Activated T-helper 2 cell treated with anti-CD3 and anti-CD28 coated beads, Interferon-gamma antibody, Interleukin-2, Interleukin-4, amounts not matched to agents 10 μg/mL and 5 μg/mL and 100 μg/mL, durations not matched to agents 14 hours and 24 hours and 36 hours (primary cell): ENCODE measurements at regions not wholly inside any gene's neighbourhood (a gene's known extent, or its start where the extent isn't known, plus 50 kb on each side); places are given as distances from the start of the nearest gene placed in this dataset.

ENCODE experiments used
- DNase-seq: peaks from one replicate; pipeline ENCODE4 v3.0.0; 2021; ENCODE audit warnings: low spot score
- H3K27ac Mint-ChIP-seq: one replicate; pipeline ENCODE4 v1.8.0; 2021; ENCODE audit warnings: mixed read lengths
- H3K27me3 Mint-ChIP-seq: one replicate; pipeline ENCODE4 v1.8.0; 2021; ENCODE audit warnings: low read depth, mixed read lengths
- H3K36me3 Mint-ChIP-seq: one replicate; pipeline ENCODE4 v1.8.0; 2021; ENCODE audit warnings: low read depth, mixed read lengths
- H3K4me1 Mint-ChIP-seq: one replicate; pipeline ENCODE4 v1.8.0; 2021; ENCODE audit warnings: low read depth, mixed read lengths
- H3K4me3 Mint-ChIP-seq: one replicate; pipeline ENCODE4 v1.8.0; 2021; ENCODE audit warnings: low read depth, mild to moderate bottlenecking, moderate library complexity, mixed read lengths
- H3K9me3 Mint-ChIP-seq: one replicate; pipeline ENCODE4 v1.8.0; 2021; ENCODE audit warnings: mixed read lengths
- intact Hi-C: fragments of 100-400 bp; cut with micrococcal nuclease; formaldehyde crosslinking; loops from one replicate; pipeline ENCODE4 v1.15.1; 2023

GRCh38 chr13:64274481-64275217 lies 2859.0 kb upstream of the PCDH20 start:
- intact Hi-C loops = no loop called here

GRCh38 chr13:64273780-64274179 lies 2858.1 kb upstream of the PCDH20 start:
- Mint-ChIP-seq H3K27ac (no peak overlapping the region), H3K27me3 (no peaks in the 10 kb centered on the region), H3K36me3 (no peaks in the 10 kb centered on the region), H3K4me3 (no peak overlapping the region), H3K9me3 (peaks cover 34% of the 10 kb centered on the region), H3K4me1 (no peaks in the 10 kb centered on the region)
- intact Hi-C loops = no loop called here
- no peak for DNase-seq

More at GRCh38 chr13:64274481-64275217, 2859.0 kb upstream of the PCDH20 start:
- H3K27ac Mint-ChIP-seq = no peak overlapping the region
- no peaks in the 10 kb centered on the region for H3K36me3 Mint-ChIP-seq
- DNase-seq = no peak
- peaks cover 26% of the 10 kb centered on the region for H3K9me3 Mint-ChIP-seq
- H3K4me3 Mint-ChIP-seq = no peak overlapping the region
- H3K27me3 Mint-ChIP-seq = no peaks in the 10 kb centered on the region
- H3K4me1 Mint-ChIP-seq = no peaks in the 10 kb centered on the region

- peaks cover 38% of the 10 kb centered on the region for H3K9me3 Mint-ChIP-seq
- intact Hi-C loops = no loop called here
- no peak overlapping the region for H3K4me3 Mint-ChIP-seq
- no peak overlapping the region for H3K27ac Mint-ChIP-seq
- H3K27me3 Mint-ChIP-seq = no peaks in the 10 kb centered on the region
- DNase-seq = no peak
- no peaks in the 10 kb centered on the region for H3K36me3 Mint-ChIP-seq
- H3K4me1 Mint-ChIP-seq = no peaks in the 10 kb centered on the region
Measured at GRCh38 chr13:64272681-64273080, 2857.0 kb upstream of the PCDH20 start.

- H3K4me3 Mint-ChIP-seq = no peak overlapping the region
- intact Hi-C loops = no loop called here
- H3K27ac Mint-ChIP-seq = no peak overlapping the region
- DNase-seq = no peak
- H3K4me1 Mint-ChIP-seq = no peaks in the 10 kb centered on the region
- peaks cover 56% of the 10 kb centered on the region for H3K9me3 Mint-ChIP-seq
- no peaks in the 10 kb centered on the region for H3K27me3 Mint-ChIP-seq
- H3K36me3 Mint-ChIP-seq = no peaks in the 10 kb centered on the region
Measured at GRCh38 chr13:64266024-64266423, 2850.4 kb upstream of the PCDH20 start.

- DNase-seq = no peak
- H3K36me3 Mint-ChIP-seq = no peaks in the 10 kb centered on the region
Measured at GRCh38 chr13:64263285-64263684, 2847.6 kb upstream of the PCDH20 start.

GRCh38 chr13:64256751-64257150 lies 2841.1 kb upstream of the PCDH20 start:
- no peak overlapping the region for H3K27ac Mint-ChIP-seq
- H3K4me3 Mint-ChIP-seq = no peak overlapping the region
- intact Hi-C loops = no loop called here
- H3K9me3 Mint-ChIP-seq = peaks cover 41% of the 10 kb centered on the region
- no peaks in the 10 kb centered on the region for H3K4me1 Mint-ChIP-seq
- no peaks in the 10 kb centered on the region for H3K27me3 Mint-ChIP-seq
- no peaks in the 10 kb centered on the region for H3K36me3 Mint-ChIP-seq
- no peak for DNase-seq

More at GRCh38 chr13:64263285-64263684, 2847.6 kb upstream of the PCDH20 start:
- Mint-ChIP-seq H3K27ac (no peak overlapping the region), H3K4me1 (no peaks in the 10 kb centered on the region), H3K9me3 (peaks cover 51% of the 10 kb centered on the region), H3K27me3 (no peaks in the 10 kb centered on the region), H3K4me3 (no peak overlapping the region)
- intact Hi-C loops = no loop called here

- no peaks in the 10 kb centered on the region for H3K36me3 Mint-ChIP-seq
- no peaks in the 10 kb centered on the region for H3K27me3 Mint-ChIP-seq
- no peak overlapping the region for H3K4me3 Mint-ChIP-seq
- H3K4me1 Mint-ChIP-seq = no peaks in the 10 kb centered on the region
- no peak overlapping the region for H3K27ac Mint-ChIP-seq
- H3K9me3 Mint-ChIP-seq = peaks cover 49% of the 10 kb centered on the region
- DNase-seq = no peak
- intact Hi-C loops = no loop called here
Measured at GRCh38 chr13:64255988-64256387, 2840.3 kb upstream of the PCDH20 start.

GRCh38 chr13:64248371-64249065 lies 2832.9 kb upstream of the PCDH20 start:
- H3K36me3 Mint-ChIP-seq = no peaks in the 10 kb centered on the region
- H3K4me3 Mint-ChIP-seq = no peak overlapping the region
- H3K27ac Mint-ChIP-seq = no peak overlapping the region
- peaks cover 57% of the 10 kb centered on the region for H3K9me3 Mint-ChIP-seq
- H3K27me3 Mint-ChIP-seq = no peaks in the 10 kb centered on the region
- no peaks in the 10 kb centered on the region for H3K4me1 Mint-ChIP-seq
- no peak for DNase-seq
- intact Hi-C loops = no loop called here

- intact Hi-C loops = no loop called here
- H3K4me1 Mint-ChIP-seq = no peaks in the 10 kb centered on the region
- H3K27ac Mint-ChIP-seq = no peak overlapping the region
- no peak overlapping the region for H3K4me3 Mint-ChIP-seq
- DNase-seq = no peak
- no peaks in the 10 kb centered on the region for H3K36me3 Mint-ChIP-seq
- H3K9me3 Mint-ChIP-seq = peaks cover 19% of the 10 kb centered on the region
- H3K27me3 Mint-ChIP-seq = no peaks in the 10 kb centered on the region
Measured at GRCh38 chr13:64239372-64239771, 2823.7 kb upstream of the PCDH20 start.

GRCh38 chr13:64234255-64234654 lies 2818.6 kb upstream of the PCDH20 start:
- intact Hi-C loops = no loop called here
- H3K4me1 Mint-ChIP-seq = no peaks in the 10 kb centered on the region
- H3K36me3 Mint-ChIP-seq = no peaks in the 10 kb centered on the region
- H3K9me3 Mint-ChIP-seq = peaks cover 22% of the 10 kb centered on the region
- H3K27me3 Mint-ChIP-seq = no peaks in the 10 kb centered on the region
- H3K4me3 Mint-ChIP-seq = no peak overlapping the region
- no peak for DNase-seq
- no peak overlapping the region for H3K27ac Mint-ChIP-seq

GRCh38 chr13:64223016-64223415 lies 2807.4 kb upstream of the PCDH20 start:
- H3K36me3 Mint-ChIP-seq = no peaks in the 10 kb centered on the region
- no peak overlapping the region for H3K27ac Mint-ChIP-seq
- no peak overlapping the region for H3K4me3 Mint-ChIP-seq
- H3K27me3 Mint-ChIP-seq = no peaks in the 10 kb centered on the region
- intact Hi-C loops = no loop called here
- H3K9me3 Mint-ChIP-seq = peaks cover 45% of the 10 kb centered on the region
- DNase-seq = no peak
- H3K4me1 Mint-ChIP-seq = no peaks in the 10 kb centered on the region

- no peaks in the 10 kb centered on the region for H3K4me1 Mint-ChIP-seq
- no peak for DNase-seq
- H3K27me3 Mint-ChIP-seq = no peaks in the 10 kb centered on the region
- no peaks in the 10 kb centered on the region for H3K36me3 Mint-ChIP-seq
- peaks cover 29% of the 10 kb centered on the region for H3K9me3 Mint-ChIP-seq
- no peak overlapping the region for H3K27ac Mint-ChIP-seq
- H3K4me3 Mint-ChIP-seq = no peak overlapping the region
- intact Hi-C loops = no loop called here
Measured at GRCh38 chr13:64206430-64207225, 2791.0 kb upstream of the PCDH20 start.

GRCh38 chr13:64202517-64202916 lies 2786.9 kb upstream of the PCDH20 start:
- intact Hi-C loops = no loop called here
- Mint-ChIP-seq H3K4me3 (no peak overlapping the region), H3K27ac (no peak overlapping the region), H3K4me1 (no peaks in the 10 kb centered on the region), H3K36me3 (no peaks in the 10 kb centered on the region), H3K27me3 (no peaks in the 10 kb centered on the region), H3K9me3 (peaks cover 23% of the 10 kb centered on the region)
- no peak for DNase-seq
